Choroid plexus epithelial cell (primary cell): ENCODE measurements at regions not wholly inside any gene's neighbourhood (a gene's known extent, or its start where the extent isn't known, plus 50 kb on each side); places are given as distances from the start of the nearest gene placed in this dataset.

ENCODE experiments used
- DNase-seq: peaks from one replicate; pipeline ENCODE4 v3.0.0-alpha.2; 2010; ENCODE audit warnings: low read depth
- H3K4me3 ChIP-seq: 2 replicates; pipeline ENCODE4 v1.5.1; 2011; ENCODE audit warnings: low read depth, mild to moderate bottlenecking, control low read depth, low read length, moderate library complexity
- TF ChIP-seq, protein P1 (sequence below): conservative IDR thresholded peaks from 2 replicates; pipeline ENCODE4 v1.5.1; 2011; ENCODE audit warnings: low read depth, mild to moderate bottlenecking, control low read depth, inconsistent platforms, low read length, moderate library complexity

DNA sequence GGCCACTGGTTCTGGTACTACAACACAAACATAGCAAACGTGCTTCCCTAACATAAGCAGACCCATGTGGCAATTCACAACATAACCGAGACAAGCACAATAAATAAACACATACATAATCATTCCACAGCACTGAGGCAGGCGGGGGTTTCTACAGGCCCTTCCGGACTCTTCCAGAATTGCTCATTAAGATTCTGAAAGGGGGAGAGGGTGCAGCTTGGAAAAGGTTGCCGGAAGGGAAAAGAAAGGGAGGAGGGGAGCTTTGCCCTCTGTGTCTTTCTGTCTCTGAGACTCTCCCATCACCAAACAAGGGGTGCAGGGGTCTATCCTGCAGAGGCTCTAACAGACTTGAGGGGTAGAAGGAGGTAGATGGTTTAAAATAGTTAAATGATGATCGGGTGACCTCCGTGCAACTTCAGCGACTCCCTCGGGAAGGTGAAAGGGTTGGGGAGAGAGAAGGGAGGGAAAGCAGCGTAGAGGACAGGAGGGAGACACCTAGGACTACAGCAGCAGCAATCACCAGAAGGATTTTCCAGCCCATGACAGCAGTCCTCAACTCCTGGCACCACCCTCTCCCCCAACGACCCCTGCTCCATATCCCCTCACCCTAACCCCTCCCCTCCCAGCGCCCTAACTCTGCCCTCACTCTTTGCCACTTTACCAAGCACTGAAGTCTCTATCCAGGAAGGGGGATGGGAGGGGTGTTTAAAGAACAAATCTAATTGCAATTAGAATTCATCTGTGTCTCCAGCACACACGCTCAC lies 365.5 kb upstream of the ESRRG start:
- peak; percentile 43 for DNase-seq
- peak overlapping the region; percentile 60 for H3K4me3 ChIP-seq
- TF ChIP-seq, protein P1, sequence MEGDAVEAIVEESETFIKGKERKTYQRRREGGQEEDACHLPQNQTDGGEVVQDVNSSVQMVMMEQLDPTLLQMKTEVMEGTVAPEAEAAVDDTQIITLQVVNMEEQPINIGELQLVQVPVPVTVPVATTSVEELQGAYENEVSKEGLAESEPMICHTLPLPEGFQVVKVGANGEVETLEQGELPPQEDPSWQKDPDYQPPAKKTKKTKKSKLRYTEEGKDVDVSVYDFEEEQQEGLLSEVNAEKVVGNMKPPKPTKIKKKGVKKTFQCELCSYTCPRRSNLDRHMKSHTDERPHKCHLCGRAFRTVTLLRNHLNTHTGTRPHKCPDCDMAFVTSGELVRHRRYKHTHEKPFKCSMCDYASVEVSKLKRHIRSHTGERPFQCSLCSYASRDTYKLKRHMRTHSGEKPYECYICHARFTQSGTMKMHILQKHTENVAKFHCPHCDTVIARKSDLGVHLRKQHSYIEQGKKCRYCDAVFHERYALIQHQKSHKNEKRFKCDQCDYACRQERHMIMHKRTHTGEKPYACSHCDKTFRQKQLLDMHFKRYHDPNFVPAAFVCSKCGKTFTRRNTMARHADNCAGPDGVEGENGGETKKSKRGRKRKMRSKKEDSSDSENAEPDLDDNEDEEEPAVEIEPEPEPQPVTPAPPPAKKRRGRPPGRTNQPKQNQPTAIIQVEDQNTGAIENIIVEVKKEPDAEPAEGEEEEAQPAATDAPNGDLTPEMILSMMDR: no peak

DNA sequence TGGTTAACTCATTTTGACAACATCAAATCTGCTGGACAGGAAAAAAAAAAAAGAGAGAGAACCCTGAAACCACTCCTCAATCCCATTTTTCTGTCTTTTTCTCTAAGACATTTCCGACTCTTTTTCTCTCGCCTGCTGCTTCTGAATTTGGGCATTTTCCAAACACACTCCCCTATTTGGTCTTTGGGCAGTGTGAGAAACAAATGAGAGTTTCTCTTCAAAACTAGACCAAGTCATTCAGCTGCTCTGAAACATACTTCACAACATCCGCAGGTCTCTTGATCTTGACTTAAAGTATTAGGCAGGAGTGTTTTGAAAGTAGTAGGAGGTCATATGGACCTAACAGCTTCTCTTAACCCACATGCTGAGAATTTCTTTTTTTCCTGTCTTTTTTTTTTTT lies 364.8 kb upstream of the ESRRG start:
- DNase-seq: no peak
- H3K4me3 ChIP-seq: no peak overlapping the region
- TF ChIP-seq, protein P1: no peak

DNA sequence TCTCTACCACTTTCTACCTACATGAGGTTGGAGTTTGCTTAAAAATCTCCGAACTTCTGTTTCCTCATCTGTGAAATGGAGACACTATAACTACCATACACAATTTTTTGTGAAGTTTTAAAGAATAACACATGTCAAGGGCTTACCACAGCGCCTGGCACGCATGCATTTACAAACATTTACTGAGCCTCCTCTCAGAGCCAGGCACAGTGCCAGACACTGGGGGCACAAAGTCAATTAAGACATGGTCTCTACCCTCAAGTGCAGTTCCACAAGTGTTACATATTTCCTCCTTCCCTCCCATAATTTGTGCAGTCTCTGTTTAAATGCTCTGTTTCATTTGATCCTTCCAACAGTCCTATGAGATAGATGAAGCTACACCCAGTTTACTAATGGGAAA lies 356.4 kb upstream of the ESRRG start:
- DNase-seq: no peak
- TF ChIP-seq, protein P1: no peak
- no peak overlapping the region for H3K4me3 ChIP-seq

DNA sequence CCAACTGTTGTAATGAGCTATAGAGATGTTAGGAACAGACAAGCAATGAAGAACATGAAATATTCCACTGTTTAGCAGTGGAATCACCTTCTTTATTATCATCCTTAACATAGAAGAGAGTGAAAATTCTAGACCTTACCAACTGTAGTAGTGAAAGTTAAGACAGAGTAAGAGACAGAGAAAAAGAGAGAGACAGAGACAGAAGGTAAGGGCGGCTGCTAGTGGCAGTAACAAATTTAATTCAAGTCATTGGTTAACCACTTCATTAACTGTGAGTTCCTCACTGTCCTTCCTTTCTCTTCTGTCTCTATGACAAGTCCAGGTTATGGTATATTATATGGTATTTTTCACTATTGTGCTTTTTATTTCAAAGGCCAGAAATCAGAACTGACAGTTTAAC lies 355.7 kb upstream of the ESRRG start:
- no peak for DNase-seq
- TF ChIP-seq, protein P1: no peak
- no peak overlapping the region for H3K4me3 ChIP-seq

DNA sequence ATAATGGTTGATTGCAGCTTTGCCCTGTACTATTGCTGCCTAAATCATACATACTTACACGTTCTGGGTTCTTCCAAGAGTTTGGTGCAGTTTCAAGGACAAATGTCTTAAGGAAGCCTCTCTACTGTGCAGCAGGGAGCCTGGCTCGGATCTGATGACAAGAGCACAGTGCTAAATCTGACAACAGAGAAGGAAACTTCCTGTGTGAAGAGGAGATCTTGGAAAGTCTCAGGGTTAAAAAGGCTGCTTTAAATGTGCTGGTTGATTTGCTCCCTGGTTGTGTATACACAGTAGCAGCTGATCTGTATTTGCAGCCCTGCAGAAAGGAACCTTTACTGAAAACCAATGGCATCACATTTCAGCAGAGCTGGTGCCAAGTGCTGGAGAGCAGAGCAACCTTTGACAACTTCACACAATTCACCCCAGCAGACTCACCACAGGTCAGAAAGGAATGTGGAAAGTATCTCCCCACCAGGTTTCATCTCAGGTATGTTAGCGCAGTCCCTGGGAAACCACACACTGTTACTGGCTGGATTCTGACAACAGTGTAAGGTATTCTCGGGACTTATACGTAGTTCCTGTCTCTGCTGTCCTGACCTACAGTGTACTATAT lies 355.0 kb upstream of the ESRRG start:
- H3K4me3 ChIP-seq: no peak overlapping the region
- TF ChIP-seq, protein P1: no peak
- DNase-seq: peak; percentile 40

DNA sequence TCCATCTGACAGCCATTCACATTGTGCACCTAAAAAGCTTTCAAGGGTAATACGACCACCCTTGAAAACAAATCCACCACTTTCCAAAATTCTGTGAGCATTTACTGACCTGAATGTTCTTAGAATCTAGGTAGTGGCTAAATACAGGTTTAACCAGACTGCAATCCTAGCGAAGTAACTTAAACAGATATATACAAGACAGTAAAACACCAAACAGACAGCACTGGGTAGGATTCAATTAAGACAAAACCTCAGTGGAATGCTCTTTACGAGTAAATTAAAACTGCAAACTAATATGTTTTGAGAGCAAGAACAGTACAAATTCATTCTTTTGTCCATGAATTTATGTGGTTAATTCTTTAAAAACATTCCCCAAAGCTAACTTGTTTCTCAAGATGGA lies 354.2 kb upstream of the ESRRG start:
- TF ChIP-seq, protein P1: no peak
- DNase-seq: no peak
- H3K4me3 ChIP-seq: no peak overlapping the region

DNA sequence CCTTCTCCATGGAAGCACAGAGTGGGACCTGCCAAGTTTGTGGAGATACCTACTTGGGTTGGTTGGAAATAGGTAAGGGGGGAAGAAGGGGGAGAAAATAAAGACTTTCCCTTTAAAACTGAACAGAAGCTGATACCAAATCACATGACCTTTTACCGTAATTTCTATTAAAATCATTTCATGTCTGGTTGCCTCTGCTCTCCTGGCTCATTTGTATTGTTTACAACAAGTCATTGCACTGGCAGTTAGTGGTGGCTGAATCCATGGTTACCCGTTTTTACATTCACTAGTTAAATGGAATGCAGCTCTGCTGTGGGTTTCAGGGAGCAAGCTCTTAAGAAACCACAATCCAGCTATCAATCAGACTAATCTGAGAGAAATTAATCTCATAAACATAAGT lies 353.7 kb upstream of the ESRRG start:
- peak; percentile 22 for DNase-seq
- no peak overlapping the region for H3K4me3 ChIP-seq
- TF ChIP-seq, protein P1: no peak
